Brain microvascular endothelial cell (primary cell): ENCODE measurements at regions not wholly inside any gene's neighbourhood (a gene's known extent, or its start where the extent isn't known, plus 50 kb on each side); places are given as distances from the start of the nearest gene placed in this dataset.

Experiments used
- DNase-seq: peaks from one replicate; pipeline ENCODE4 v3.0.0-alpha.2; 2020
- H3K27ac ChIP-seq: fragments of 250-450 bp; sonication (Bioruptor Pico); 2 replicates; pipeline ENCODE4 v1.5.1; 2020; ENCODE audit warnings: mild to moderate bottlenecking, moderate library complexity
- H3K27me3 ChIP-seq: fragments of 250-450 bp; sonication (Bioruptor Pico); replicated peaks from 2 replicates; pipeline ENCODE4 v1.5.1; 2020; ENCODE audit warnings: mild to moderate bottlenecking
- H3K36me3 ChIP-seq: fragments of 250-450 bp; sonication (Bioruptor Pico); replicated peaks from 2 replicates; pipeline ENCODE4 v1.5.1; 2020; ENCODE audit warnings: mild to moderate bottlenecking
- H3K4me3 ChIP-seq: 2 replicates; pipeline ENCODE4 v1.5.1; 2011; ENCODE audit warnings: low read depth, mild to moderate bottlenecking, control low read depth, low read length, moderate library complexity
- CTCF ChIP-seq: IDR thresholded peaks from 2 replicates; pipeline ENCODE4 v1.5.1; 2011; ENCODE audit warnings: low read depth, mild to moderate bottlenecking, moderate library complexity, low read length, control low read depth, inconsistent platforms; ENCODE audit errors: missing control alignments
- in situ Hi-C: cut with HindIII; loops from 2 replicates; pipeline ENCODE4 v1.10.0; 2017; ENCODE audit warnings: low sequenced_read_pairs, low pct_ligation_motif_present

DNA sequence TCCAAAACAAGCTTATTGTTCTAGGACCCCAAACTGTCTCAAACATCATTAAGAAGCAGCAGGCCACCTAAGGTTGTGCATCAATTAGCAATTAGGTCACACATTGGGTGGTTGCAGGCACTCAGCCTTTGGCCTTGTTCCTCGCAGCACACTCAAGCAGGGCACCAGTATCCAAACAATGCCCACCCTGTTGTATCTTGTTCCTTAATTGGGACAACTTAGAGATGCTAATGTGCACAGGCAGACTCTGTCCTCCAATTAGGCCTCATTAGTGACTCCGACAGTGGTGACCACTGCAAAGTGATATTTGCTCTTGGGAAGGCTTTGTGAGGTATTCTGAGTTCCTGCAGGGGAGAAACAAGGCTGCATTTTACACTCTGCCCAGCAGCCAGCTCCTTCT, 515.1 kb upstream of the PTBP2 start:
- H3K27me3 ChIP-seq: no peaks in the 10 kb centered on the region
- H3K36me3 ChIP-seq: no peaks in the 10 kb centered on the region
- no peak overlapping the region for H3K4me3 ChIP-seq
- no peak for TF ChIP-seq CTCF
- no peak overlapping the region for H3K27ac ChIP-seq
- in situ Hi-C loops: no loop called here
- no peak for DNase-seq

GRCh38 chr1:96207936-96208335, 513.6 kb upstream of the PTBP2 start:
- H3K4me3 ChIP-seq: no peak overlapping the region
- no peak for DNase-seq
- in situ Hi-C loops: no loop called here
- TF ChIP-seq CTCF: no peak
- no peak overlapping the region for H3K27ac ChIP-seq
- no peaks in the 10 kb centered on the region for H3K36me3 ChIP-seq
- H3K27me3 ChIP-seq: no peaks in the 10 kb centered on the region

GRCh38 chr1:96208428-96208827, 513.2 kb upstream of the PTBP2 start:
- no peaks in the 10 kb centered on the region for H3K36me3 ChIP-seq
- TF ChIP-seq CTCF: no peak
- in situ Hi-C loops: no loop called here
- H3K27ac ChIP-seq: no peak overlapping the region
- no peak overlapping the region for H3K4me3 ChIP-seq
- no peak for DNase-seq
- H3K27me3 ChIP-seq: no peaks in the 10 kb centered on the region

DNA sequence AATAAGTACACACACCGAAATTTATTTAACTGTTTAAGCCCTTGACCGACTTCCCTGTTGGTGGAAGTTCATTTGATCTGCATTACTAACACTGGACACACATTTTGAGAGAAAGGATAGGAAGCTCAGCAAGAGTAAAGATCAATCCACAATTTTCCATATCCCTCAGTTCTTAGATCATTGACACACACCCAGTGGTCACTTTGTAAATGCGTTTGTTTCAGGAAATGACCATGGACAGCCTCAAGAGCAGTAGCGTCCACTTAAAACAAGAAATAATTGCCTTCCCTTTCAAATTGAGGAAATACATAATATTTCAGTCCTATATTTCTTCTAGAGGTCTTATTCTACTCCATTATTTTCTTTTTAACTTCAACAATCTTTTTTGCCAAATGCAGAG, 511.5 kb upstream of the PTBP2 start:
- TF ChIP-seq CTCF: no peak
- no peaks in the 10 kb centered on the region for H3K36me3 ChIP-seq

GRCh38 chr1:96211202-96211601, 510.4 kb upstream of the PTBP2 start:
- no peak for TF ChIP-seq CTCF
- no peaks in the 10 kb centered on the region for H3K36me3 ChIP-seq
- H3K27me3 ChIP-seq: no peaks in the 10 kb centered on the region
- no peak for DNase-seq
- H3K27ac ChIP-seq: no peak overlapping the region
- H3K4me3 ChIP-seq: no peak overlapping the region
- in situ Hi-C loops: no loop called here

More for the DNA sequence above, 511.5 kb upstream of the PTBP2 start:
- Histone ChIP-seq H3K4me3 (no peak overlapping the region), H3K27me3 (no peaks in the 10 kb centered on the region), H3K27ac (no peak overlapping the region)
- in situ Hi-C loops: no loop called here
- no peak for DNase-seq

DNA sequence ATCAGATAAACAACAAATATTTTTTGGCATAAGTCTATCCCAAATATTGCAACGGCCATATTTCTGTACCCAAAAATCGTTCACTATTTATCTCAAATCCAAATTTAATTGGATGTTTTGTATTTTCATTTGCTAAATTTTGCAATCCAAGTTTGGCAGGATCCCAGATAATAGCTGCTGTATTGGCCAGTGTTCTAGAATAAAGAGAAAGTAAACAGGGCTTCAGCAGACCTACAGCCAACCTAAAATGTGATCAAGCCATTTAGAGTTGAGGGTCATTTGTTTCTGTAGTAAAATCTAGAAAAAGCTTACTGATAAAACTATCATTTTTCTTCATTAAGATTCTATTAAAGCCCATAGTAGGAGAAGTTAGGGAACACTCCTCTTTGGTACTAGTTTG, 506.6 kb upstream of the PTBP2 start:
- no peak for TF ChIP-seq CTCF
- DNase-seq: no peak
- H3K27me3 ChIP-seq: no peaks in the 10 kb centered on the region
- no peak overlapping the region for H3K27ac ChIP-seq
- H3K4me3 ChIP-seq: no peak overlapping the region
- in situ Hi-C loops: no loop called here
- H3K36me3 ChIP-seq: no peaks in the 10 kb centered on the region
